RWPE1 (cell line): ENCODE measurements at regions not wholly inside any gene's neighbourhood (a gene's known extent, or its start where the extent isn't known, plus 50 kb on each side); places are given as distances from the start of the nearest gene placed in this dataset.
A peak's percentile ranks its signal among the peaks of the same experiment; 100 is the strongest.

Experiments
- CTCF ChIA-PET: fragments of 350-600 bp; sonication (Branson Sonifier 250); formaldehyde crosslinking; extraction: SDS; loops from one replicate; lab custom pipeline; 2021; lab: Yijun Ruan, JAX
- POLR2A ChIA-PET: fragments of 400-600 bp; formaldehyde crosslinking; extraction: SDS; loops from one replicate; lab custom pipeline; 2020; ENCODE audit warnings: antibody characterized with exemption; ENCODE audit not compliant: low non-redundant PET; lab: Yijun Ruan, JAX
- DNase-seq: peaks from one replicate; pipeline ENCODE4 v3.0.0; 2012; ENCODE audit warnings: low spot score
- H3K27ac ChIP-seq: fragments of 450-650 bp; 2 replicates; pipeline ENCODE4 v1.5.1; 2017
- CTCF ChIP-seq: fragments of 450-650 bp; conservative IDR thresholded peaks from 2 replicates; pipeline ENCODE4 v1.5.1; 2017; ENCODE audit warnings: low read depth, mild to moderate bottlenecking

- POLR2A ChIA-PET: no interaction called here
- CTCF ChIA-PET: no interaction called here
Measured at GRCh38 chr11:120024586-120024985, 113.3 kb downstream of the TRIM29 start.

DNA sequence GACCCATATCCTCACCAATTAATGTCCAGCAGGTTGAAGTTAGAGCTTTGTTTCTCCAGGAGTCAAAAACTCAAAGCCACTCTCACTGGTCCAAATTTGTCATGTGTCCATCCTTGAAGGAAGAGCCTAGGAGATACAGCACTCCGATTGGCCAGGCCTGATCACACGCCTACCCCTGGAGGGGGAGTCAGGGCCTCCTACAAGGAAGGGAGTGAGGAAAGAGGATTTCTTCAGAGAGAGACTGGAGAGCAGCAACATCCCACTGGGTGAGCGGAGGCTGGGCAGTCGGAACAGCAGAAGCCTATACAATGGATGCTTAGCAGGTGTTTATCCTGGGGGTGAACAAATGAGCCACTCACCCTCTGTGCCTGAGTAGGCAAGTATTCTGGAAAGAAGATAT lies 113.9 kb downstream of the TRIM29 start:
- no peak for TF ChIP-seq CTCF
- ChIA-PET POLR2A (no interaction called here), CTCF (no interaction called here)
- H3K27ac ChIP-seq: no peak overlapping the region
- peak; percentile 14 for DNase-seq

More at GRCh38 chr11:120024586-120024985, 113.3 kb downstream of the TRIM29 start:
- no peak for TF ChIP-seq CTCF
- H3K27ac ChIP-seq: no peak overlapping the region
- DNase-seq: no peak

- no peak overlapping the region for H3K27ac ChIP-seq
- ChIA-PET CTCF (interaction anchor here (0.6 kb wide), 1 partner anchor 650 kb away, joined by 4 read pairs; no protein-coding TSS in a partner anchor), POLR2A (no interaction called here)
- TF ChIP-seq CTCF: no peak
- DNase-seq: no peak
Measured at GRCh38 chr11:120023551-120023950, 114.4 kb downstream of the TRIM29 start.

DNA sequence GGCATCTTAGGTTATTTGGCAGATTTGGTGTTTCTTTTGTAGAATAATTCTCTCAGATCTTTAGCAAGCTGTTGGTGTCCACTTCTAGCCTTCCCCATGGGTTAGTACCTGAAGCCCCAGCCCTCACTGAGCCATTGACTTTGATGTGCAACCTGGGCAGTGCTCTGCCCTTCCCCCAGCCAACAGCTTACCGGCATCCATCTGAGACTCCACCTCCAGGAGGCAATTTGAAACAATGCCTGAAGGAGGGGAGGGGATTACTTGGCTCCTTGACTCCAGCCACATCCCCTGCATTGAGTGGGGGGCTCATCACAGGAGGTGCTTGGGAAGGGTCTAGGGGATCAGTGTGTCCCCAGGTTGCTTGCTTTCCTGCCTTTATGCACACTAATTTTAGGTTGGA lies 114.8 kb downstream of the TRIM29 start:
- ChIA-PET CTCF (interaction anchor here (0.6 kb wide), 1 partner anchor 650 kb away, joined by 4 read pairs; no protein-coding TSS in a partner anchor), POLR2A (no interaction called here)
- TF ChIP-seq CTCF: no peak
- no peak for DNase-seq
- no peak overlapping the region for H3K27ac ChIP-seq

DNA sequence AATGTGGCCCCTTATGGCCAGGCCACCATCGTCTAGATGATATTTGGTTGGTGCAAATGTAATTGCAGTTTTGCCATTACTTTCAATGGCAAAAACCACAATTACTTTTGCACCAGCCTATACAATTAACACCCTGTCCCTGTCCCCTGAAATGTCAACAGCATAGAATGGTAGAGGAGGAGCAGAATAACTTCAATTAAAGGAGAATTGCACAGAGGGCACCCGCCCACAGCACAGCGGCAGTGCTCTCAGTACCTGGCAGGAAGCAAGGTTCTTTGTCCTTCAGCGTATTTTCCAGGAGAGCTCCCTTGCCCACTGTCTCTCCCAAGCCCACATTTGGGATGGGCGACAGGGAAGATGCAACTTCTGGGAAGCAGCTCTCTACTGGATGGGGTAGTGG lies 115.3 kb downstream of the TRIM29 start:
- no peak for TF ChIP-seq CTCF
- H3K27ac ChIP-seq: no peak overlapping the region
- no peak for DNase-seq
- ChIA-PET POLR2A (no interaction called here), CTCF (no interaction called here)

- TF ChIP-seq CTCF: no peak
- POLR2A ChIA-PET: no interaction called here
Measured at GRCh38 chr11:120021978-120022377, 115.9 kb downstream of the TRIM29 start.

More at GRCh38 chr11:120021978-120022377, 115.9 kb downstream of the TRIM29 start:
- CTCF ChIA-PET: interaction anchor here (0.6 kb wide), 1 partner anchor 232 kb away, joined by 5 read pairs; no protein-coding TSS in a partner anchor
- no peak overlapping the region for H3K27ac ChIP-seq
- no peak for DNase-seq
